ENCODE measurements at regions not wholly inside any gene's neighbourhood (a gene's known extent, or its start where the extent isn't known, plus 50 kb on each side); places are given as distances from the start of the nearest gene placed in this dataset.

DNA sequence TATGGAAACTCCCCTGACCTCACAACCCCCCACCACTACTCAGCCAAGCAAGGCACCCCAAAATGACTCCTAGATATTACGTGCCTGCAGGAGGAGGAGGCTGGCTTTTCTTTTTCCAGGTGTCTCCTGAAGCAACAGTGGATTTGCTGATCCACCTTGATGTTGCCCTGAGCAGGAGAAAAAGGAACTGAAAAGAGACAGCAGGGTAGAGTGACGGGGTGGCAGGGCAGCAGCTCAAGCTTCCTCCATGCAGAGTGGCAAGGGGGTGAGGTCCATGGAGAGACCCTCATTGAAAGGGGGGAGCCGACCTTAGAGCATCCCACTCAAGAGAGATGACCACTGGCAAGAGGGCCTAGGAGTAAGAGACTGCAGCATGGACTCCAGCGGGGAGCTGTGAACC, 112.0 kb upstream of the SIRPA start:
- no peak for TF ChIP-seq CTCF (IDR thresholded peaks at IDR 0.05; ENCODE audit: extremely low read depth in 1 of 2, insufficient read depth in 1 of 2, low read depth in 1 of 2, low read length in 2 of 2)
- TF ChIP-seq POLR2AphosphoS5 (IDR thresholded peaks at IDR 0.05; ENCODE audit: insufficient read depth, low read depth, low read length): no peak

All from endothelial cell of umbilical vein (primary cell).